ENCODE measurements at regions not wholly inside any gene's neighbourhood (a gene's known extent, or its start where the extent isn't known, plus 50 kb on each side); places are given as distances from the start of the nearest gene placed in this dataset.

DNA sequence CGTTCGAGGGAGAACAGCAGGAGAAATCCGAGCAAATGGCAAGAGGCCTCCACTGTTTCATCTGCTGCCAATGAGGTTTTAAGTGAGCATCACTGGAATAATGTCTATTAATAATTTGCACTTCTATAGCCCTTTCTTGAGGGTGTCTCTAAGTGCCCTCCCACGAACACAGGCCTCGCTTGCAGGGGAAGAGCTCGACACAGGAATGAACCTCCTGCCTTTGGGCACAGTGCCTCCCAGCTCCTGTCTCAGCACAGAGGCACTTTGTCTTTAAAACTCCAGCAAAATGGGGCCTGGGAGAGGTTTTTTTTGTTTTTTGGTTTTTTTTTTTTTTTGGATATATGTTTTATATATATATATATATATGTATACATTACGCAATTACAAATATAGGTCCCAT is 56.6 kb downstream of the OLIG1 start:
- Histone ChIP-seq H3K9me3 (no peaks in the 10 kb centered on the region), H3K27ac (no peak overlapping the region), H3K27me3 (peaks cover 35% of the 10 kb centered on the region), H3K36me3 (no peaks in the 10 kb centered on the region), H3K4me1 (peaks cover 5% of the 10 kb centered on the region), H3K4me3 (no peak overlapping the region)
- TF ChIP-seq, protein P1, sequence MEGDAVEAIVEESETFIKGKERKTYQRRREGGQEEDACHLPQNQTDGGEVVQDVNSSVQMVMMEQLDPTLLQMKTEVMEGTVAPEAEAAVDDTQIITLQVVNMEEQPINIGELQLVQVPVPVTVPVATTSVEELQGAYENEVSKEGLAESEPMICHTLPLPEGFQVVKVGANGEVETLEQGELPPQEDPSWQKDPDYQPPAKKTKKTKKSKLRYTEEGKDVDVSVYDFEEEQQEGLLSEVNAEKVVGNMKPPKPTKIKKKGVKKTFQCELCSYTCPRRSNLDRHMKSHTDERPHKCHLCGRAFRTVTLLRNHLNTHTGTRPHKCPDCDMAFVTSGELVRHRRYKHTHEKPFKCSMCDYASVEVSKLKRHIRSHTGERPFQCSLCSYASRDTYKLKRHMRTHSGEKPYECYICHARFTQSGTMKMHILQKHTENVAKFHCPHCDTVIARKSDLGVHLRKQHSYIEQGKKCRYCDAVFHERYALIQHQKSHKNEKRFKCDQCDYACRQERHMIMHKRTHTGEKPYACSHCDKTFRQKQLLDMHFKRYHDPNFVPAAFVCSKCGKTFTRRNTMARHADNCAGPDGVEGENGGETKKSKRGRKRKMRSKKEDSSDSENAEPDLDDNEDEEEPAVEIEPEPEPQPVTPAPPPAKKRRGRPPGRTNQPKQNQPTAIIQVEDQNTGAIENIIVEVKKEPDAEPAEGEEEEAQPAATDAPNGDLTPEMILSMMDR (IDR thresholded peaks at IDR 0.05): no peak
- DNase-seq (no peak), ATAC-seq (no peak)
- intact Hi-C loops (cut with DNase I): no loop called here

- TF ChIP-seq, protein P1 (IDR thresholded peaks at IDR 0.05): peak; percentile 62
- Histone ChIP-seq H3K4me1 (peaks cover 5% of the 10 kb centered on the region), H3K9me3 (no peaks in the 10 kb centered on the region), H3K27me3 (peaks cover 37% of the 10 kb centered on the region), H3K27ac (no peak overlapping the region), H3K4me3 (peak overlapping the region; percentile 25), H3K36me3 (no peaks in the 10 kb centered on the region)
- intact Hi-C loops (cut with DNase I): no loop called here
- DNase-seq (peak; percentile 77), ATAC-seq (peak; percentile 97)
Measured at GRCh38 chr21:33127154-33127867, 57.4 kb downstream of the OLIG1 start.

DNA sequence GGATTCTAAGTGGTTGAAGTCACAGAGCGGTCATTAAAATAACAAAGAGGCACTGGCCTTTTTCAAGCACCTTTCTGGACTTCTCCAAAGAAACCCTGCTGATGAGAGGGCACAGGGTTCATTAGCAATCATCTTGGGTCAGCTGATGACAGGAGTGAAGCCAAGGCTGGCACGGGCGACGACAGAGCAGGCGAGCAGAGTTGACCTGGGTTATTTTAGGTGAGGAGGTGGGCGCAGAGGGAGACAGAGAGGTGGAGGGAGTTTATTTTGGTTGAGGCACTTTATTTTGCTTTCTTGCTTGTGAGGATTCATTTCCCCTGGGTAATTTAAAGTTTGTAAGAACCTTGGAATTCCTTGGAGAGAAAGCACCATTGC is 57.9 kb downstream of the OLIG1 start:
- H3K9me3 ChIP-seq: no peaks in the 10 kb centered on the region
- DNase-seq (no peak), ATAC-seq (no peak)
- no peaks in the 10 kb centered on the region for H3K36me3 ChIP-seq
- intact Hi-C loops (cut with DNase I): no loop called here
- no peak overlapping the region for H3K4me3 ChIP-seq
- peaks cover 5% of the 10 kb centered on the region for H3K4me1 ChIP-seq
- no peak overlapping the region for H3K27ac ChIP-seq
- TF ChIP-seq, protein P1 (IDR thresholded peaks at IDR 0.05): no peak
- peaks cover 37% of the 10 kb centered on the region for H3K27me3 ChIP-seq

DNA sequence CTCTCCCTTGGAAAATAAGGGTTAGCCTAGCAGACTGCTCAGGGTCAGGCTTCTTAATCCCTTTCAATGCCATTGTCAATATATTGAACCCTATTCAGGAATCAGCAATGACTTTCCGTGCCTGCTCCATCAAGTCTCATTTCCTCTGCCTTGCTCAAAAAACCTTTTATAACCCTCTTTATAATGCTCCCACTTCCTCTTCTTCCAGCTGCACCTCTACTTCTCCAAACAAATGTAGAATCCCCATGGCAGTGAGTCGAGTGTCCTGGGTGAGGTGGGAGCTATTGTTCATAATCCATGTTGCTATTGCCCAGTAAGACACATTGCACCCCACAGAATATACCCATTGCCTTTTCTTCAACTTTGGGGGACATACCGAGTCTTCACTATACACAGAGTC is 58.6 kb downstream of the OLIG1 start:
- H3K9me3 ChIP-seq: no peaks in the 10 kb centered on the region
- intact Hi-C loops (cut with DNase I): no loop called here
- H3K27me3 ChIP-seq: peaks cover 31% of the 10 kb centered on the region
- no peaks in the 10 kb centered on the region for H3K36me3 ChIP-seq
- H3K4me3 ChIP-seq: no peak overlapping the region
- no peak overlapping the region for H3K27ac ChIP-seq
- ATAC-seq: no peak
- H3K4me1 ChIP-seq: peaks cover 5% of the 10 kb centered on the region
- TF ChIP-seq, protein P1 (IDR thresholded peaks at IDR 0.05): no peak
- DNase-seq: no peak

DNA sequence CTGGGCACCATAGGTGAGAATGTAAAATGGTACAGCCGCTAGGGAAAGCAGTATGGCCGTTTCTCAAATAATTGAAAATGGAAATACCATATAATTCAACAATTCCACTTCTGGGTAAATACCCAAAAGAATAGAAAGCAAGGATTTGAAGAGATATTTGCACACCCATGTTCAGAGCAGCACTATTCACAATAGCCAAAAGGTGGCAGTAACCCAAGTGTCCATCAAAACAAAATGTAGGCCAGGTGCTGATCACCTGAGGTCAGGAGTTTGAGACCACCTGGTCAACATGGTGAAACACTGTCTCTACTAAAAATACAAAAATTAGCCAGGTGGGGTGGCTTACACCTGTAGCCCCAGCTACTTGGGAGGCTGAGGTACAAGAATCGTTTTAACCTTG is 62.1 kb downstream of the OLIG1 start:
- Histone ChIP-seq H3K4me1 (peaks cover 4% of the 10 kb centered on the region), H3K27me3 (peaks cover 20% of the 10 kb centered on the region), H3K9me3 (no peaks in the 10 kb centered on the region), H3K36me3 (no peaks in the 10 kb centered on the region), H3K27ac (no peak overlapping the region), H3K4me3 (no peak overlapping the region)
- DNase-seq: no peak
- TF ChIP-seq, protein P1 (IDR thresholded peaks at IDR 0.05): peak; percentile 15
- no peak for ATAC-seq
- intact Hi-C loops (cut with DNase I): no loop called here

DNA sequence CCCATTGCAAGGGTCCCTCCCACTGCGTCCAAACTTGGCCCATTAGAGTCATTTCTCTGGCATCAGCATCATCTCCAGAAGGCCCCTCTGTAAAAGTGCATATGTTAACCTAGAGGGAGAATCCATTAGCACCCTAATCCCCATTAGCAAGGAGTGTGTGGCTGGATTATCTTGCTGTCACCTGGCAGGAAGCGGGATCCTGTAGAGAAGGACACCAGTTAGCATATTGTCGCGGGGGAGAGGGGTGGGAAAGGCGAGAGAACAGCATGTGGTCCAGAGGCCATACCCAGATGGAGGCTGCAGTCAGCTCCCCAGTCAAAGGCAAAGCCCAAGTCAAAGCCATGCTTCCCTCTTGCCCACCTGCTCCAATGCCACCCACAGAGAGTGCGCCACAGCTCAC is 64.0 kb downstream of the OLIG1 start:
- ATAC-seq (no peak), DNase-seq (no peak)
- Histone ChIP-seq H3K27ac (no peak overlapping the region), H3K9me3 (no peaks in the 10 kb centered on the region), H3K27me3 (peaks cover 14% of the 10 kb centered on the region), H3K4me3 (no peak overlapping the region), H3K36me3 (no peaks in the 10 kb centered on the region), H3K4me1 (no peaks in the 10 kb centered on the region)
- TF ChIP-seq, protein P1 (IDR thresholded peaks at IDR 0.05): no peak
- intact Hi-C loops (cut with DNase I): no loop called here
